Ishikawa (cell line): ENCODE measurements at regions not wholly inside any gene's neighbourhood (a gene's known extent, or its start where the extent isn't known, plus 50 kb on each side); places are given as distances from the start of the nearest gene placed in this dataset.

Experiments
- CREB1 ChIP-seq: IDR thresholded peaks from 2 replicates; pipeline ENCODE4 v1.6.1; 2012; ENCODE audit warnings: low read depth
- MAX ChIP-seq: IDR thresholded peaks from 2 replicates; pipeline ENCODE4 v1.6.1; 2012
- NFIC ChIP-seq: IDR thresholded peaks from 2 replicates; pipeline ENCODE4 v1.6.1; 2012
- YY1 ChIP-seq: IDR thresholded peaks from 2 replicates; pipeline ENCODE4 v1.6.1; 2012; ENCODE audit warnings: low read depth
- ZBTB7A ChIP-seq: IDR thresholded peaks from 2 replicates; pipeline ENCODE4 v1.6.1; 2012; ENCODE audit warnings: low read depth

- no peak for TF ChIP-seq CREB1
- no peak for TF ChIP-seq ZBTB7A
- no peak for TF ChIP-seq MAX
- no peak for TF ChIP-seq NFIC
- no peak for TF ChIP-seq YY1
Measured at GRCh38 chr4:23041501-23041900, 348.8 kb downstream of the GBA3 start.
